ENCODE measurements at regions not wholly inside any gene's neighbourhood (a gene's known extent, or its start where the extent isn't known, plus 50 kb on each side); places are given as distances from the start of the nearest gene placed in this dataset.

- FAIRE-seq, result no peak
- no peak for TF ChIP-seq POLR2A (IDR thresholded peaks at IDR 0.05; ENCODE audit: low read depth, low read length)
These were observed 176.3 kb upstream of the CLEC14A start for GRCh38 chr14:38432186-38432585.

GRCh38 chr14:38431156-38431555 is 175.3 kb upstream of the CLEC14A start:
- FAIRE-seq (no peak), DNase-seq (ENCODE audit: insufficient read length, low spot score) (no peak)
- TF ChIP-seq POLR2A (IDR thresholded peaks at IDR 0.05; ENCODE audit: low read depth, low read length), result no peak

More at GRCh38 chr14:38432186-38432585, 176.3 kb upstream of the CLEC14A start:
- no peak for DNase-seq (ENCODE audit: insufficient read length, low spot score)

- DNase-seq (ENCODE audit: insufficient read length, low spot score) (no peak), FAIRE-seq (no peak)
- TF ChIP-seq POLR2A (IDR thresholded peaks at IDR 0.05; ENCODE audit: low read depth, low read length), result no peak
These were observed 174.6 kb upstream of the CLEC14A start for GRCh38 chr14:38430522-38430921.

- no peak for DNase-seq (ENCODE audit: insufficient read length, low spot score)
- TF ChIP-seq POLR2A (IDR thresholded peaks at IDR 0.05; ENCODE audit: low read depth, low read length), result no peak
- FAIRE-seq, result no peak
These were observed 169.6 kb upstream of the CLEC14A start for GRCh38 chr14:38425324-38425976.

GRCh38 chr14:38420048-38420447 is 164.2 kb upstream of the CLEC14A start:
- DNase-seq (ENCODE audit: insufficient read length, low spot score), result no peak
- TF ChIP-seq POLR2A (IDR thresholded peaks at IDR 0.05; ENCODE audit: low read depth, low read length), result no peak
- FAIRE-seq, result no peak

- no peak for TF ChIP-seq POLR2A (IDR thresholded peaks at IDR 0.05; ENCODE audit: low read depth, low read length)
- no peak for FAIRE-seq
- no peak for DNase-seq (ENCODE audit: insufficient read length, low spot score)
These were observed 163.7 kb upstream of the CLEC14A start for GRCh38 chr14:38419579-38419978.

- FAIRE-seq (no peak), DNase-seq (ENCODE audit: insufficient read length, low spot score) (no peak)
- TF ChIP-seq POLR2A (IDR thresholded peaks at IDR 0.05; ENCODE audit: low read depth, low read length), result no peak
These were observed 156.8 kb upstream of the CLEC14A start for GRCh38 chr14:38412654-38413053.

- no peak for DNase-seq (ENCODE audit: insufficient read length, low spot score)
- TF ChIP-seq POLR2A (IDR thresholded peaks at IDR 0.05; ENCODE audit: low read depth, low read length), result no peak
- no peak for FAIRE-seq
These were observed 154.5 kb upstream of the CLEC14A start for GRCh38 chr14:38410442-38410841.

- no peak for TF ChIP-seq POLR2A (IDR thresholded peaks at IDR 0.05; ENCODE audit: low read depth, low read length)
- DNase-seq (ENCODE audit: insufficient read length, low spot score) (no peak), FAIRE-seq (no peak)
These were observed 153.3 kb upstream of the CLEC14A start for GRCh38 chr14:38409071-38409705.

- FAIRE-seq (no peak), DNase-seq (ENCODE audit: insufficient read length, low spot score) (no peak)
- no peak for TF ChIP-seq POLR2A (IDR thresholded peaks at IDR 0.05; ENCODE audit: low read depth, low read length)
These were observed 150.2 kb upstream of the CLEC14A start for GRCh38 chr14:38405851-38406635.

GRCh38 chr14:38404616-38405015 is 148.7 kb upstream of the CLEC14A start:
- DNase-seq (ENCODE audit: insufficient read length, low spot score), result no peak
- no peak for FAIRE-seq
- no peak for TF ChIP-seq POLR2A (IDR thresholded peaks at IDR 0.05; ENCODE audit: low read depth, low read length)

GRCh38 chr14:38404100-38404541 is 148.2 kb upstream of the CLEC14A start:
- no peak for TF ChIP-seq POLR2A (IDR thresholded peaks at IDR 0.05; ENCODE audit: low read depth, low read length)
- no peak for FAIRE-seq
- DNase-seq (ENCODE audit: insufficient read length, low spot score), result no peak

- TF ChIP-seq POLR2A (IDR thresholded peaks at IDR 0.05; ENCODE audit: low read depth, low read length), result no peak
- DNase-seq (ENCODE audit: insufficient read length, low spot score) (no peak), FAIRE-seq (no peak)
These were observed 144.9 kb upstream of the CLEC14A start for GRCh38 chr14:38400751-38401150.

GRCh38 chr14:38399652-38400051 is 143.8 kb upstream of the CLEC14A start:
- TF ChIP-seq POLR2A (IDR thresholded peaks at IDR 0.05; ENCODE audit: low read depth, low read length), result no peak
- FAIRE-seq (no peak), DNase-seq (ENCODE audit: insufficient read length, low spot score) (no peak)
